Bronchial epithelial cell (primary cell): ENCODE measurements at regions not wholly inside any gene's neighbourhood (a gene's known extent, or its start where the extent isn't known, plus 50 kb on each side); places are given as distances from the start of the nearest gene placed in this dataset.

Source experiments
- DNase-seq: peaks from one replicate; pipeline ENCODE4 v3.0.0-alpha.2; 2010; ENCODE audit warnings: low read depth
- FAIRE-seq: peaks from 2 replicates; lab custom pipeline; 2011; peaks lifted over from hg19 to GRCh38; lab: Jason Lieb, UNC
- H3K27me3 ChIP-seq: 2 replicates; pipeline ENCODE4 v1.5.1; 2011; ENCODE audit warnings: low read length; ENCODE audit not compliant: control insufficient read depth, insufficient read depth
- H3K36me3 ChIP-seq: 2 replicates; pipeline ENCODE4 v1.5.1; 2011; ENCODE audit warnings: low read length; ENCODE audit not compliant: control insufficient read depth, insufficient read depth
- H3K4me3 ChIP-seq: 2 replicates; pipeline ENCODE4 v1.5.1; 2011; ENCODE audit warnings: mild to moderate bottlenecking, low read depth, low read length, control low read depth
- TF ChIP-seq, protein P1 (sequence below): IDR thresholded peaks from 2 replicates; pipeline ENCODE4 v1.5.1; 2011; ENCODE audit warnings: mild to moderate bottlenecking, moderate library complexity, low read length, control low read depth, inconsistent platforms; ENCODE audit not compliant: insufficient read depth, severe bottlenecking

- no peak for DNase-seq
- TF ChIP-seq, protein P1, sequence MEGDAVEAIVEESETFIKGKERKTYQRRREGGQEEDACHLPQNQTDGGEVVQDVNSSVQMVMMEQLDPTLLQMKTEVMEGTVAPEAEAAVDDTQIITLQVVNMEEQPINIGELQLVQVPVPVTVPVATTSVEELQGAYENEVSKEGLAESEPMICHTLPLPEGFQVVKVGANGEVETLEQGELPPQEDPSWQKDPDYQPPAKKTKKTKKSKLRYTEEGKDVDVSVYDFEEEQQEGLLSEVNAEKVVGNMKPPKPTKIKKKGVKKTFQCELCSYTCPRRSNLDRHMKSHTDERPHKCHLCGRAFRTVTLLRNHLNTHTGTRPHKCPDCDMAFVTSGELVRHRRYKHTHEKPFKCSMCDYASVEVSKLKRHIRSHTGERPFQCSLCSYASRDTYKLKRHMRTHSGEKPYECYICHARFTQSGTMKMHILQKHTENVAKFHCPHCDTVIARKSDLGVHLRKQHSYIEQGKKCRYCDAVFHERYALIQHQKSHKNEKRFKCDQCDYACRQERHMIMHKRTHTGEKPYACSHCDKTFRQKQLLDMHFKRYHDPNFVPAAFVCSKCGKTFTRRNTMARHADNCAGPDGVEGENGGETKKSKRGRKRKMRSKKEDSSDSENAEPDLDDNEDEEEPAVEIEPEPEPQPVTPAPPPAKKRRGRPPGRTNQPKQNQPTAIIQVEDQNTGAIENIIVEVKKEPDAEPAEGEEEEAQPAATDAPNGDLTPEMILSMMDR = no peak
- no peaks in the 10 kb centered on the region for H3K36me3 ChIP-seq
- no peak overlapping the region for H3K4me3 ChIP-seq
- H3K27me3 ChIP-seq = no peaks in the 10 kb centered on the region
- FAIRE-seq = no peak
These were observed 282.1 kb downstream of the NFIB start for GRCh38 chr9:14031810-14032209.

DNA sequence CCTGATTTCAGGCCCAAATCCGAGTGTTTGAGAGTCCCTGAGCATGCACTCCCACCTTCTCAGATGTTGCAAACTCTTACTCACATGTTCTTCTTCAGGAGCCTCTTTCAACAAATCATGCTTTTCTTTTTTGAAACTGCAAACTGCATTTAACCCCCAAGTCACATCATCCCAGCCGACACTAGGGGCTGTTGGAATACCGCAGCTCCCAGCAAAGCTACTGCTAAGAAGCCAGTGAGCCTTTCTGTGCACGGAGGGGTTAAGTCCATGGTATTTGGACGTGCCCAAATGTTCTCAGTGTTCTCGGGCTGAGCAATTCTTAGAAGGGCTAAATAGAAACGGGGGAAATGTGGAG lies 282.9 kb downstream of the NFIB start:
- no peaks in the 10 kb centered on the region for H3K27me3 ChIP-seq
- TF ChIP-seq, protein P1 = no peak
- no peaks in the 10 kb centered on the region for H3K36me3 ChIP-seq
- H3K4me3 ChIP-seq = no peak overlapping the region
- FAIRE-seq = no peak
- DNase-seq = peak; percentile 46

DNA sequence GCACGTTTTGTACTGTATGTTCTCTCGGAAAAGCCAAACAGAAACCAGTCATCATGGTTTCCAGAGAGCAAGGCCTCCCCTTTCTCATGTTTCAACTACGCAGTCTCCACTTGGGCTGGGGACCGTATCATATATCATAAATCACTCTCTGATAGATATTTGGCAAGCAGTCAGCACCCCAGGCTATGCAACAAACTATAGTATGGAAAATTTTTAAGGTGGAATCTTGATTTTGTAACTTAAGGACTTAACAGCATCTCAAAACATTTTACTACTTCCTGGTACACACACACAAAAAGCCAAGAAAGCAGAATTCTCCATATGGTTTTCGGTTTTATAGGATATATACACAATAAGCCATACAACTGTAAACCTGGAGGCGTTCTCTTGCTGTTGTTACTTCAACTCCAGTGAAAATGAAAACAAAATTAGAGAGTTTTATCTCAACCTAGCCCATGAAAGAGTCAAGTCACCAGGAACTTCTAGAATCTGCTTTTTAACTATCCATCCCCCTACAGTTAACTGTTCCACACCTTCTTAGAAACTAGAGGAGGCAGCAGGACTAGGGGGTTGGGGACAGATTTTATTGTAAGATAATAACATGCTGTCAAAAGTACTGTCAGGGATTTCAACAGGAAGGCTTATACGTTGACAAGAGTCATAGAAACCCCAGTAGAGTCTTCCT lies 283.4 kb downstream of the NFIB start:
- H3K36me3 ChIP-seq = no peaks in the 10 kb centered on the region
- FAIRE-seq = no peak
- peak overlapping the region; percentile 3 for H3K4me3 ChIP-seq
- no peaks in the 10 kb centered on the region for H3K27me3 ChIP-seq
- TF ChIP-seq, protein P1 = no peak
- peak; percentile 75 for DNase-seq

- Histone ChIP-seq H3K36me3 (no peaks in the 10 kb centered on the region), H3K27me3 (no peaks in the 10 kb centered on the region), H3K4me3 (peak overlapping the region; percentile 3)
- no peak for FAIRE-seq
- no peak for DNase-seq
- TF ChIP-seq, protein P1 = no peak
These were observed 284.1 kb downstream of the NFIB start for GRCh38 chr9:14029806-14030374.

GRCh38 chr9:14027116-14027800 lies 286.7 kb downstream of the NFIB start:
- no peak for FAIRE-seq
- Histone ChIP-seq H3K4me3 (no peak overlapping the region), H3K36me3 (no peaks in the 10 kb centered on the region), H3K27me3 (no peaks in the 10 kb centered on the region)
- DNase-seq = no peak
- TF ChIP-seq, protein P1 = no peak
